Stimulated activated CD4-positive, alpha-beta T cell treated with anti-CD3 and anti-CD28 coated beads, Interleukin-12 subunit alpha, Interleukin-12 subunit beta, amount 100 ng/mL, for 24 hours (primary cell): ENCODE measurements at regions not wholly inside any gene's neighbourhood (a gene's known extent, or its start where the extent isn't known, plus 50 kb on each side); places are given as distances from the start of the nearest gene placed in this dataset.

Source experiments
- DNase-seq, 2 experiments: peaks; one replicate each; pipeline ENCODE4 v3.0.0-alpha.2; 2020; ENCODE audit warnings: low read depth in 2 of 2

DNA sequence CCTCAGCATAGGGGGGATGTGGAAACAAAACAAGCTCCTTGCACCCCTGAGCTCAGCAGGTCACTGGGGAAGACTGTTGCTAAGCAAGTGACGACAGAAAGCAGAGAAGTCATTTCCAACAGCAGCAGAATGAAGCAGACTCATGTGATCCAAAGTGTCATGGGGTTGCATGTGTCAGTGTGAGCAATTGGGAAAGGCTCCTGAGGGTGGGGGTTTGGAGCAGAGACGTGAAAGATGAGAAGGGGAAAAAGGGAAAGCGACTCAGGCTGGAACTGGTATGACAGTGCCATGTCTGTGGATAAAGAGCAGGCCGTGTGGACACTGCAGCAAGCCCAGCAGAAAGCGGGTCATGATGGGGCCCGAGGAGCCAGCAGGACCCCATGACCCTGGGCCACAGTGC is 363.9 kb downstream of the PREX1 start:
- no peak for DNase-seq

DNA sequence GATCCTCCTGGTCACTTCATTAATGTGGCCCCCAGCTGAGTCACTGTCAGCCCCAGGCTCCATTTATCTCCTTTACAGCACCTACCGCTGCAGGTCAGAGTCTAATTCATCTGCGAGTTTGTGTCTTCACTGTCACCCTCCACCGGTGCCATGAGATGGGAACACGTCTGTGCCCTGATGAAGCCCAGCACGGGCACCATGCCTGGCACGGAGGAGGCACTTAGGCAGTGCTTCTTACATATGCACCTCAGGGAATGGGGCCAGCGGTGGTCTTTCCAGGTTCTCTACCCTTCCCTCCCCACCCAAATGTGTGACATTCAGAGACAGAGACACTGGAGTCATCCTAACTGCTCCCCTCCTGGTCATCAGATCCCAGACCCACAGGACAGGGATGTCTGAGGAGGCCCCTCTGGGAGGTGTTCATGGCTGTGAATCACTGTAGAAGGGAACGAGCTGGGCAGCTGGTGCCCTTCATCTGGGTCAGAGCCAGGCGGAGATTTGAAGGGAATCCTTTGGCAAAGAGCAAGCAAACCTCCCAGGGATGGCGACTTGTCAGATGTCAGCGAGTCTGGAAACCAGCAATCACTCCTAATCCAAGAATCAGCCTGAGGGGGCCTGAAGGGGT is 364.6 kb downstream of the PREX1 start:
- DNase-seq: no peak

DNA sequence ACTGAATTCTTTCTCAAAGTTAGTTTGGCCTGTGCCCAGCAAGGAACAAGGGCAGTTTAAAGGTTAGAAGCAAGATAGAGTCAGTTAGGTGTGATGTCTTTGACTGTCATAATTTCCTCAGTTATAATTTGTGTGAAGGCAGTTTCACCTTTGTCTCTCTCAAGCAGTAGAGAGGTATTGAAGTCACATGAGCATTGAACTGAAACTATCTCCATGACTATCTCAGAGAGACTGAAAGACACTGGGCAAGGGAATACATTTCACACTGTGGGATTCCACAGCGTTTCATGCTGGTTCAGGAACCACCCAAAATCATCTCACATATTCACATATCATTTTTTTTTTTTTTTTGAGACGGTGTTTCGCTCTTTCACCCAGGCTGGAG is 366.1 kb downstream of the PREX1 start:
- no peak for DNase-seq

DNA sequence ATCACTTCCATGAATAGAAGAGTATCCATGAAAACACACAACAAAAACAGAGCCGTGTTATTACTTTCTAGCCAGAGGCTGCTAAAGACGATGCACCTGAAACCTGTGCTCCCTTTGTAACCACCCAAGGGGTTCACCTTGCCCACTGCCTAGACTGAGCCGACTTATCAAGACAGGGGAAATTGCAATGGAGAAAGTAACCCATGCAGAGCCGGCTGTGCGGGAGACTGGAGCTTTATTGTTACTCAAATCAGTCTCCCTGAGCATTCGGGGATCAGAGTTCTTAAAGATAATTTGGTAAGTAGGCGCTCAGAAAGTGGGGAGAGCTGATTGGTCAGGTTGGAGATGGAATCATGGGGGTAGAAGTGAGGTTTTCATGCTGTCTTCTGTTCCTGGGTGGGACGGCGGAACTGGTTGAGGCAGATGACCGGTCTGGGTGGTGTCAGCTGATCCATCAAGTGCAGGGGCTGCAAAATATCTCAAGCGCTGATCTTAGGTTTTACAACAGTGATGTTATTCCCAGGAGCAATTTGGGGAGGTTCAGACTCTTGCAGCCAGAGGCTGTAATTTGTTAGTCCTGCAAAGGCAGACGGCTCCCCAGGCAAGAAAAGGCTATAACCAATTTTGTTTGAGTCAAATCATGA is 366.6 kb downstream of the PREX1 start:
- DNase-seq: no peak

DNA sequence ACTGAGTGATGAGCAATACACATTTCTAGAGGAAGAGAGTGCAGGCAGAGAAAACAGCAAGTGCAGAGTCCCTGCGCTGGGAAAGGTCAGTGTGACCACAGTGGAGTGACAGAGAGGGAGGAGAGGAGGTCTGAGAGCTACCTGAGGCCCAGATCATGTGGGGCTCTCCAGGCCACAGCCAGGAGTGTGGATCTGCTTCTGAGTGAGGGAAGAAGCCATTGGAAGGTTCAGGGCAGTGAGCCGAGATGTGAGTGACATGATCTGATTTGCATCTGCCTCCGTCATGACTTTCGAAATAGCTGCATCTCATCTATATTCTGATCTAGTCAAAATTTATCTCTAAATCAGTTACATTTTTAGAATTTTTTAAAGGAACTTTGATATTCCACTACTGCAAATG is 367.1 kb downstream of the PREX1 start:
- DNase-seq: no peak

DNA sequence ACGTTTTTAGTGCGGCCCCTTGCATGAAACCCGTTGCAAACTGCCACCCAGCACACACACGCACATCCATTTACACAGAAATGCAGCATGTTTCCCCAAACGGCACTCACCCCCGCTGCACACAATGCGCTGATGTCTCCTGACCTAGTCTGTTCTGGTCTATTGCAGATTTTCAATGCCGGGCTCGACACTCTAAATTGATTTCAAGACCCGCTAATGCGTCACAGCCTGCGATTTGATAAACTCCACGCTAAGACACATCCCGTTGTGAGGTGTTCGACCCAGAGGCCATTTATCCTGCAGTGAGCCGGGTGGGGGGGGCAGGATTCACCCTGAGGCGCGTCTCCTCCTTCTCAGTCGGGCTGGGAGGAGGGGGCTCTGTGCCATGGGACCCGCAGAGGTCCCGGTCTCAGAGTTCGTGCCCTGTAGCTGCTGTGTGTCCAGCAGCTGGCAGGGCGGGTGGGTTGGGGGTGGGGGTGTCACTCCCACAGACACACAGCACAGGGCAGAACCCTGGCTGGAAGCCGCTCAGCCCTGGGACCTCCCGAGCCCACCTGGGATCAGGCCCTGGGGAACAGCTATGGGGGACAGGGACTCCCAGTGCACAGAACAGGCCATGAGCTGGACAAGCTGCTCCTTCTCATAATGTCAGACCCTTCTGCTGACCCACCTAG is 367.9 kb downstream of the PREX1 start:
- no peak for DNase-seq

DNA sequence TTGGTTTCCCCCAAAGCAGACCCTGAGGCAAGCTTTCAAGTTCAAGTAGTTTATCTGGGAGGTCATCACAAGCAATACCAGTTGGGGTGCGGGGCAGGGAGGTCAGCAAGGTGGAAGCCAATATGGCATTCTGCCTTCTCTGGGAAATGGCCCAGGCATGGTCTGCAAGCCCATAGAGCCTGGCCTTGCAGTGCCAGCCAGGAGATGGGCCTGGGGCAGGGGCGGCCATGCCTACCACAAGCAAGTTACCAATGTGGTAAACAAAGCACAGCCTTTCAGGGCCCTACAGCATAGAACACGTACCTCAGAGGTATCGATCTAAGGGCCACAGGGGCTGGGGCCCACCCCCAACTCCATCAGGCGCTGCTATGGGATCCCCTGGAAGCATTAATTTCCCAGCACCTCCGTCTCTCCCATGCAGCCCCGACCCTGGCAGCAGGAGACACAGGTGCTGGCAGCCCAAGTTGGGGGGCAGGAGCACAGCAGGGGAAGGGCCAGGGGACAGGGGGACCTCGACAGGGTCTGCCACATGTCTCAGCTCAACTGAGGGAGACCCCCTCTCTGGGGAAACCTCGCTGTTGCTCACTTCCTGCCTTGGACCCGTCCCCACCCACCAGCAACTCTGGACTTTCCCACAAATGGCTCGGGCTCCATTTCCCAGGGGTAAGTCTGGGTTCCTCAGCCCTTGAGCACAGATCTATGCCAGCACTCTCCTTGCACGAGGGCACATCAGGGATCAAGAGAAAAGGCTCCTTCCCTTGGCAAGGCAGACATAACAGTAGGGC is 369.0 kb downstream of the PREX1 start:
- DNase-seq: no peak

DNA sequence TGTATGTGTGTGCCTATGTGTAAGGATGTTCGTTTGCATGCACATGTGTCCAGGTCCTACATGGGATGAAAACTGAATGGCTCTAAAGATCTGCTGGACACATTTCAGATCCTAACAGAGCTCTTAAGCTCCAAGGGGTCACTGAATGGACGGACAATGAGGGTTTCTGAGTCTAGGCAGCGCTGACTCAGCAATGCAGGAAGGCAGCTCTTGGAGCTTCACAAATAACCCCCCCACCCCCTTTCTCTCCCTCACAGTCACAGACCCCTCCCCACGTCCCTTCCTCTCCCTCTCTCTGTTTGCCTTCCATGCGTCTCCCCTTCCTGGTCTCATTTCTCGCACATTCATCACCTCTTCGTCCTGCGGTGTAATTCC is 369.8 kb downstream of the PREX1 start:
- no peak for DNase-seq

DNA sequence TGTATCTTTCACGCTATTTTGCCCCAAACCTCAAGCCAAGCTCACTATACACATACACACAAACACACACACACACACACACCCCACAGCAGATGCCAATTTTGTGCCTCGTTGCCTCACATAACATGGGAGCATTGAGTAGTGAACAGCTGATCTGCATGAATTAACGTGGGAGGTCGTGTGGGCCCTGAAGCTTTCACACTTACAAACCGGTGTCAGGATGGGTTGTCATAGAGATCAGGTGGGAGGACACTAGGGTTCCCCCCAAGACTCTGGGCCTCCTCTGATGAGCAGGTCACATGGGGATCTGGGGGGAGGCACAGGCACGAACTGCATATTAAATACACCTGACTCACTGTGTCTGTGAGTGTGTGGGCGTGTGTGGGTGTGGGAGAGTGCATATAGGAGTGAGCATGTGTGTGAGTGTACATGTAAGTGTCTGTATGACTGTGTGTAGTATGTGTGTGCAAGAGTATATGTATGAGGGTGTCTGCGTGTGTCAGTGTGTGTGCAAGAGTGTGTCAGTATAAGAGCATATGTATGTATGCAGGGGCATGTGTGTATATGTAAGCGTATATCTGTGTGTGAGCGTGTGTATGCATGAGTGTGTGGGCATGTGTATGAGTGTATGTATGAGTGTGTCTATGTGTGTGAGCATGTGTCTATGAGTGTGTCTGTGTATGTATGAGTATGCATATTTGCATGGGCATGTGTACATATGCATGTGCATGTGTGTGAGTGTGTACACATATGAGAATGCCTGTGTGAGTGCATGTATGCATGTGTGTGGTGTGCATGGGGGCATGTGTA is 370.4 kb downstream of the PREX1 start:
- DNase-seq: no peak

DNA sequence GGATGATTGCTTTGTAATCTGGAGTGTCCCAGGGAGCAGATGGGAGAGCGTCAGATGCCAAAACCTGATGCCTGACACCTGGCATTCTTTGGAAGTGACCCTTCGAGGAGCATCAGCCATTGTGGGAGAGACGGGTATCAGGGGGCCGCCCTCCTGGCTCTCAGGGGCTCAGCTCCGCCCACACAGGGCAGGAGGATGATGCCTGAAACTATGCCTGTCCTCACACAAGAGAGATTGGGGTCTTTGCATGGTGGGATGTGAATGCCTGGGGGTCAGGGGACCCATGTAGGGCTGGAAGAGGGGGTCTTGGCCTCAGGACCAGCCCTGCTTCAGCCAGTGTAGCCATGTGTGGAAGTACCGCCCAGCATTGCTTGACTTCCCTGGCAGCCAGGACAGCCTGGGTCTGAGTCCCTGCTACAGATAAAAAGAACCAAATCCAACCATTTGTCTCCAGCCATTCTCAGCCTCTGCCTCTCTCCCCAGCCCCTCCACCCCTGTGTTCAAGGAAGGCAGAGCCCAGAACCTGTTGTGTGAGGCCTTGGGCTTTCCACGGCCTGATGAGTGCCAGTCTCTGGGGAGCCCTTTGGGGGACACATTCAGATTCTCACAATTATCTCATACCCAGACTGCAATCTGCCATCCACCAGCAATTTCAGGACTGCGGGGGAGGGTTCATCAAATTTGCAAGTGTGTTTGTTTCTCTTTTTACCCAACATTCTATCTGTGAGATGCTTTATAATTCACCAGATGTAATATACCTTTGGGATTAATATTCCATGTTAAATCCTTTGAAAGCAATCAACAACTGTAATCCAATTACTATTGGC is 371.2 kb downstream of the PREX1 start:
- no peak for DNase-seq

DNA sequence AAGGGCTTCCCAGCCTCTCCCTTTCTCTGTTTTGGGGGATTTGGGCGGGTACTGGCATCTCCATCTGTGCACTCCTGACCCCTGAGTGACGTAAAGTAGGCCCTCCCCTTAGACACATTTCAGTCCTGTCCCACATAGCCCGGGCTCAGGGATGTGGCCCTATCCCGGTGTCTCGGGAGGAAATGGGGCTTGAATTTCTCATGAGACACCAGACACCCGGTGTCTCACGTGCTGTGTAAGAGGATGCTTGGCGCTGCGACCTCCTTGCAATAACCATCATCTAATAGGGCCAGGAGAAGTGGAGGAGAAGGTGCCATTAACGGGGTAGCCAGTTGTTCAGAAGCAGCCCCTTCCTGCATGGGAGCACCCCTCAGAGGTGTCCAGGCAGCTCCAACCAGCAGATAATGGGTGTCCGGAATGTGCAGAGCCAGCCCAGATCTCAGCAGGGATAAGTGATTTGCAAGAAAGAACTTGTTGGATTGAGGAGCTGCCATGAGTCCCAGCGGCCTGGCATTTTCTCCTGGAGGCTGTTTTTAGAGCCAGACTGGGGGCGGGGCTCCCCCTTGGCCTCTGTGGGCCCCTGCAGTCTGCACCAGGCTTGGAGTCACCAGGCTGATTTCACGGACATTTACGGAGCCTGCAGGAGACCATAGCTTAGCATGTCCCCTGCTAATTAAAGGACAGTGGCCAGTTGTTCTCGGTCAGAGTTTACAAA is 372.0 kb downstream of the PREX1 start:
- no peak for DNase-seq

DNA sequence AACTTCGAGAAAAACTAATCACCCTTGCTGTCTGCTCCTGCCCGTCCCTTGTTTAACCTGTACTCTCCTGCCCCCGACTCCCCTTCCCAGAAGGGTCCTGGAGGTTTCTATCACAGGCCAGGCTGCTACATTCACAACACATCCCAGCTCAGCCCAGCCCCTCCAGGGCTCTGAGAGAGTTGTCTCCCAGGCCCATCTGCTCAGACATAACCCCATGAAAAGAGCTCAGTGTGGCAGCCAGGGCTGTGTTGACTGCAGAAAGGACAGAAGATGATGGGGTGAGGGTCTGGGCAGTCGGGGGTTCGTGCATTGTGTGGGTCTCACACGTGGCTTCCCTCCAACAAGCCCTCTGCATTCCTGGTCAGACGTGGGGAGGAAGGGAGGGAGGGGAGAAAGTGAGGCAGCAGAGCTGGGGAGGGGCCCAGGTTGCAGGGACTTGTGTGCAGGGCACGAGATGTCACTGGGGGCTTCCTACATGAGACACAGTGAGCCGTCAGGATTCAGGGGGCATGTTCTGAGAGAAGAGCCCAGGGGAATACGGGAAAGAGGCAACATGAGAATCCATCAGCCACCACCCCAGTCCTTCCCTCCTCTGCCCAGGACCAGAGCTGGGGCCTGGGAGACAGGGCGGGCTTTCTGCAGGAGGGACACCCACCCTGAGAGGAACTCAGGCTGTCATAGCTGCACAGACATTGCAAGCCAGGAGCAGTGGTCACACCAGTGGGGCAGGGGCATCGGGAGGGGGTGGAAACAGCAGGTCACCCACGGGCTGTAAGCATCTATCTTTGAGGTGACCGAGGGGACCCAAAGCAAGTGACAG is 372.9 kb downstream of the PREX1 start:
- DNase-seq: no peak

DNA sequence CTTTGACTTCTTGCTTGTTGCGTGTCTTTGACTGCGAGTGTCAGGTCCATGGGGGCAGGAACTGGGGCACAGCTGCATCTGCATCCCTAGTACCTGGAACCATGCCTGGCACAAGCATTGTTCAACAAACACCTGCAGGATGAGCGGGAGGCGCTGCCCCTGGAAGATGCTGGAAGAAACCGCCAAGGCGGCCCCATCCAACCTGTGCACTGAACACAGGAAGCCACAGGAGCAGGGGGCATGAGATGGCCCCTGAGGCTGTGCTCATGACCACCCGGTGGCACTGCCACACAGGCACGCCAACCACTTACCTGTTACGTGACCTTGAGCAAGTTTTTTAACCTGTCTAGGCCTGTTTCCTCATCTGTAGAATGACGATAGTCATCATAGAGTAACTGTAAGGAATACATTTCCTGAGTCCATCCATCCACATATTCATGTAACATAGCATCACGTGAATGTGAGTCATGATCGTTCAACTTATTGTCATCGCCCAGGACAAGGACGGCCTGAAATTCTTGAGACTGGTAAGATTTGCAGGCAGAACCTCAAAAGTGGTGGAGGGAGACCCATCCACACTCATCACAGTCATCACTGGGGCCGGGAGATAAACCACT is 374.2 kb downstream of the PREX1 start:
- DNase-seq: no peak

DNA sequence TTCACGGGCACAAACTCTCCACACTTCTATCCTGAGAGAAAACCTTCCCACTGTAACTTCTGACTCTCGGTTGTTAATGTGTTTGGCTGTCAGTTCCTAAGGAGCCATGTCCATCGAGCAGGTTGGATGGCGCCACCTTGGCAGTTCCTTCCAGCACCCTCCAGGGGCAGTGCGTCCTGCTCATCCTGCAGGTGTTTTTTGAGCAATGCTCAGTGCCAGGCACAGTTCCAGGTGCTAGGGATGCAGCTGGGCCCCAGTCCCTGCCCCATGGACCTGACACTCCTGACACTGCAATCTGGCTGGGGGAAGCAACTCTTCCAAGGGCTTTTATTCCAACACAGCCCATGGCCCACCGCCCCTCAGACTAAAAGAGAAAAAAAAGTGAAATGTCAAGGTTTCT is 376.4 kb downstream of the PREX1 start:
- DNase-seq: no peak

DNA sequence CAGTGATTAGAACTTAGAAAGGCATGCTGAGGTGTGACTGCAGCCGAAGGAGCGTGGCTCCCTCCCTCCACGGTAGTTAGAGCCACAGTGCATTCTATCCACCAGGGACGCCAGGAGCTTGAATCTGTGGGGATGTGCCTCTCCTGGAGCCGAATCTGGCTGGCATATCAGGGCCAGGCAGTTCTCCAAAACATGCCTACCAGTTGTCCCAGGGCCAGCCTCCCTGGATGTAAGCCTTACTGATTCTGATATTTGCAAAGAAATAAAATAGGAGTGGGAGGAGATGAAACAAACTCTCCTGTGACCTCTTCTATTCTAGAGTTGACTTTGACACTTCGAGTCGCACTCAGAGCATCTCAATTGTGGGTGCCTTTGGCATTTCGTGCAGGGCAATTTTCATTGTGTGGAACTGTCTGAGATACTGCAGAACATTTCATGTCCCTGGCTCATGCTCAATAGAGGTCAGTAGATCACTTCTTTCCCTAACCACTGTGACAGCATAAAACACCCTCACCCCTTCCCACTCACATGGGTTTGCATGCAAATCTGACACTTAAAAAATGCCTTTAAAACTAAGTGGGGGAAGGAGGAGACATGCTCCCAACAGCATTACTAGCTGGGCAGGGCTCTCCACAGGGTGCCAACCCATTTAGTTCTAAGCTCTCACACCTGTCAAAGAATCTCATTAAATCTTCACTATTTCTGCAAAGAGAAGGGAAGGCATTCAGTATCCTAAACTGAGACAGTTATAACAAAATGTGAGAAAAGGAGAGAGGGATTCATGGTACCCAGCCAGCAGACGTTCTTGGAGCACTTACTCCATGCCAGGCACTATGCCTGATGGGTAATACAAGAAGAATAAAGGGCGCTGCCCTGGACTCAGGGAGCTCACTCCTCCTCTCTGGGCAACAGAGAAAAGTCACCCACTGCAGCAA is 378.9 kb downstream of the PREX1 start:
- no peak for DNase-seq

DNA sequence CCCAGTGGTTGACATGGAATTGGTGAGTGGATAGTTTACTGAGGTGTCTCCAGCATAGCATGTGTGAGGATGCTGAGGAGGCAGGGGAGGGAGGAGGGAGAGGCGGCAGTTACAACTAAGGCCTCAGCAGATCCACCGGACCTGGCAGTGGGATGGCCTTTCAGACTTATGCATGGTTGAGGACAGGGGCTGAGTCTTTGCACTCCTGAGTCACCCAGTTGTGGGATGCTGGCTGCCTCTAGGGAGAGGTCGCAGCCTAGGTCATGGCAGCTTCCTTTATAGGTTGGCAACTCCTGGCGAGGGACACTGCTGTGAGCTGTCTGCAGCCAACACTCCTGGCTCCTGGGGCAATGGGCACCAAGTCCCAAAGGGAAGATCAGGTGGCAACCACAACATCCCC is 380.3 kb downstream of the PREX1 start:
- no peak for DNase-seq

DNA sequence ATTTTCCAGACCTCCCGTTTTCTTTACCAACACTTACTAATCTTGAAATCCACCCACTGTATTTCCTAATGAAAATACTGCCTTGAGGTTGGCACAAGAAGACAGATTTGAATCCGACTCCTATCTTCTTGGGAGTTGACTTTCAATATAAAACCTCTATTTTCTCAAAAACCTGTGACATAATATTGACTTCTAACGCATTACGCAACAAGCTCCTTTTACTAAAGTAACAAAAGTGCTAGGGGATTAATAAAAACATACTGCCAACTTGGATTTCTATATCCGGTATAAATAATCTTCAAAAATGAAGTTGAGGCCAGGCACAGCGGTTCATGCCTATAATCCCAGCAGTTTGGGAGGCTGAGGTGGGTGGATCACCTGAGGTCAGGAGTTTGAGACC is 382.0 kb downstream of the PREX1 start:
- no peak for DNase-seq

DNA sequence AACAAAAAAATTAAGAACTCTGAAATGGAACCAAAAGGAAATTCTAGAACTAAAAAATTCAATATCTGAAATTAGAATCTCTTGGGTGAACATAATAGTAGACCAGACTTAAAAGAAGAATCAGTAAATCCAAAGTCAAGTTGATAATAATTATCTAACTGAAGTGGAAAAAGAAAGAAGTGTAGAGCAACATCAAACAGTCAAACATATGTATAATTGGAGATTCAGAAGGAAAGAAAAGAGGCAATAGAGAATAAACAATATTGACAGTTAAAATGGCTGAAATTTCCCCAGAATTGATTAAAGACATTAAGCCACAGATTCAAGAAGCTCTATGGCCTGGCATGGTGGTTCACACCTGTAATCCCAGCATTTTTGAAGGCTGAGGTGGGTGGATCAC is 383.6 kb downstream of the PREX1 start:
- DNase-seq: no peak
